ENCODE measurements at regions not wholly inside any gene's neighbourhood (a gene's known extent, or its start where the extent isn't known, plus 50 kb on each side); places are given as distances from the start of the nearest gene placed in this dataset.

GRCh38 chr6:88535306-88535705 is 369.2 kb upstream of the CNR1 start:
- no peak overlapping the region for H3K4me2 ChIP-seq (ENCODE audit: control insufficient read depth, extremely low read depth, insufficient read depth, low read depth, low read length)
- H3K9ac ChIP-seq (ENCODE audit: control insufficient read depth, extremely low read depth, insufficient read depth, low read length): no peak overlapping the region
- no peak overlapping the region for H2AFZ ChIP-seq (ENCODE audit: control insufficient read depth, low read length)
- no peaks in the 10 kb centered on the region for H3K9me1 ChIP-seq (ENCODE audit: control insufficient read depth, extremely low read depth, insufficient read depth, low read length)
- no peaks in the 10 kb centered on the region for H4K20me1 ChIP-seq (ENCODE audit: control insufficient read depth, extremely low read depth, insufficient read depth, low read length)
- DNase-seq (ENCODE audit: low read depth, low spot score) (no peak), FAIRE-seq (no peak)
- no peaks in the 10 kb centered on the region for H3K4me1 ChIP-seq (ENCODE audit: control insufficient read depth, extremely low read depth, insufficient read depth, low read length)
- dilution Hi-C loops (cut with MboI; ENCODE audit: extremely low pct_ligation_motif_present, low sequenced_read_pairs): no loop called here
- no peak overlapping the region for H3K4me3 ChIP-seq (ENCODE audit: control insufficient read depth in 2 of 3, extremely low read depth in 1 of 3, insufficient read depth in 2 of 3, low read depth in 1 of 3, low read length in 3 of 3)
- no peaks in the 10 kb centered on the region for H3K79me2 ChIP-seq (ENCODE audit: control insufficient read depth, insufficient read depth, low read length)
- H3K9me3 ChIP-seq (ENCODE audit: control insufficient read depth, low read depth, low read length): no peaks in the 10 kb centered on the region
- H3K36me3 ChIP-seq (ENCODE audit: control insufficient read depth in 2 of 2, extremely low read depth in 1 of 2, insufficient read depth in 2 of 2, low read length in 2 of 2): no peaks in the 10 kb centered on the region
- H3K27me3 ChIP-seq (ENCODE audit: control insufficient read depth, extremely low read depth, insufficient read depth, low read length): no peaks in the 10 kb centered on the region
- no peak for TF ChIP-seq CTCF (optimal IDR thresholded peaks at IDR 0.05 in 1 of 3, IDR thresholded peaks at IDR 0.05 in 1 of 3, conservative IDR thresholded peaks at IDR 0.05 in 1 of 3; ENCODE audit: extremely low read depth in 1 of 3, insufficient read depth in 2 of 3, low read length in 3 of 3)
- TF ChIP-seq EZH2 (IDR thresholded peaks at IDR 0.05; ENCODE audit: low read length): no peak
- no peak overlapping the region for H3K27ac ChIP-seq (ENCODE audit: control insufficient read depth, insufficient read depth, low read length)

- H3K4me2 ChIP-seq (ENCODE audit: control insufficient read depth, extremely low read depth, insufficient read depth, low read depth, low read length): no peak overlapping the region
- no peak for FAIRE-seq
- dilution Hi-C loops (cut with MboI; ENCODE audit: extremely low pct_ligation_motif_present, low sequenced_read_pairs): no loop called here
- H3K27me3 ChIP-seq (ENCODE audit: control insufficient read depth, extremely low read depth, insufficient read depth, low read length): no peaks in the 10 kb centered on the region
- no peaks in the 10 kb centered on the region for H3K9me1 ChIP-seq (ENCODE audit: control insufficient read depth, extremely low read depth, insufficient read depth, low read length)
- no peak overlapping the region for H3K4me3 ChIP-seq (ENCODE audit: control insufficient read depth in 2 of 3, extremely low read depth in 1 of 3, insufficient read depth in 2 of 3, low read depth in 1 of 3, low read length in 3 of 3)
- H2AFZ ChIP-seq (ENCODE audit: control insufficient read depth, low read length): no peak overlapping the region
- H3K36me3 ChIP-seq (ENCODE audit: control insufficient read depth in 2 of 2, extremely low read depth in 1 of 2, insufficient read depth in 2 of 2, low read length in 2 of 2): no peaks in the 10 kb centered on the region
- H3K4me1 ChIP-seq (ENCODE audit: control insufficient read depth, extremely low read depth, insufficient read depth, low read length): no peaks in the 10 kb centered on the region
- H3K9ac ChIP-seq (ENCODE audit: control insufficient read depth, extremely low read depth, insufficient read depth, low read length): no peak overlapping the region
- H3K79me2 ChIP-seq (ENCODE audit: control insufficient read depth, insufficient read depth, low read length): no peaks in the 10 kb centered on the region
- H4K20me1 ChIP-seq (ENCODE audit: control insufficient read depth, extremely low read depth, insufficient read depth, low read length): no peaks in the 10 kb centered on the region
- H3K9me3 ChIP-seq (ENCODE audit: control insufficient read depth, low read depth, low read length): peaks cover 2% of the 10 kb centered on the region
- DNase-seq (ENCODE audit: low read depth, low spot score): no peak
- H3K27ac ChIP-seq (ENCODE audit: control insufficient read depth, insufficient read depth, low read length): no peak overlapping the region
- TF ChIP-seq CTCF (optimal IDR thresholded peaks at IDR 0.05 in 1 of 3, IDR thresholded peaks at IDR 0.05 in 1 of 3, conservative IDR thresholded peaks at IDR 0.05 in 1 of 3; ENCODE audit: extremely low read depth in 1 of 3, insufficient read depth in 2 of 3, low read length in 3 of 3) (no peak), EZH2 (IDR thresholded peaks at IDR 0.05; ENCODE audit: low read length) (no peak)
These were observed 366.2 kb upstream of the CNR1 start for GRCh38 chr6:88532241-88532860.
